NCI-H2171 treated with DMSO at 0.1 percent for 48 hours (cell line): ENCODE measurements at regions not wholly inside any gene's neighbourhood (a gene's known extent, or its start where the extent isn't known, plus 50 kb on each side); places are given as distances from the start of the nearest gene placed in this dataset.
"Not testable (repeated sequence)": the region's sequence is repeated elsewhere in the genome, so short reads cannot be mapped to it uniquely, and the experiment has no call there.

Source experiments
- DNase-seq: peaks from one replicate; lab custom pipeline; 2025; lab: John Stamatoyannopoulos, UW

- no peak for DNase-seq
These were observed 128.0 kb upstream of the GPR12 start for GRCh38 chr13:26888632-26889031.

- DNase-seq: no peak
These were observed 127.0 kb upstream of the GPR12 start for GRCh38 chr13:26887594-26887993.

- DNase-seq: no peak
These were observed 123.1 kb upstream of the GPR12 start for GRCh38 chr13:26883613-26884257.

GRCh38 chr13:26882731-26883130 is 122.1 kb upstream of the GPR12 start:
- DNase-seq: no peak

- no peak for DNase-seq
These were observed 120.6 kb upstream of the GPR12 start for GRCh38 chr13:26881154-26881553.

- DNase-seq: no peak
These were observed 120.1 kb upstream of the GPR12 start for GRCh38 chr13:26880735-26881134.

GRCh38 chr13:26878438-26878837 is 117.9 kb upstream of the GPR12 start:
- no peak for DNase-seq

- no peak for DNase-seq
These were observed 112.8 kb upstream of the GPR12 start for GRCh38 chr13:26873386-26873698.

GRCh38 chr13:26872525-26873385 is 112.2 kb upstream of the GPR12 start:
- DNase-seq: no peak

GRCh38 chr13:26867451-26868091 is 107.0 kb upstream of the GPR12 start:
- peak; percentile 39 for DNase-seq

- DNase-seq: peak; percentile 80
These were observed 104.0 kb upstream of the GPR12 start for GRCh38 chr13:26864576-26864975.

- DNase-seq: no peak
These were observed 101.4 kb upstream of the GPR12 start for GRCh38 chr13:26861941-26862340.

- no peak for DNase-seq
These were observed 95.3 kb upstream of the GPR12 start for GRCh38 chr13:26855921-26856320.

- DNase-seq: no peak
These were observed 94.5 kb upstream of the GPR12 start for GRCh38 chr13:26855071-26855470.

- no peak for DNase-seq
These were observed 92.7 kb upstream of the GPR12 start for GRCh38 chr13:26853323-26853722.

GRCh38 chr13:26847281-26847680 is 86.7 kb upstream of the GPR12 start:
- DNase-seq: no peak

GRCh38 chr13:26845063-26845462 is 84.5 kb upstream of the GPR12 start:
- DNase-seq: not testable (repeated sequence)

- DNase-seq: no peak
These were observed 79.1 kb upstream of the GPR12 start for GRCh38 chr13:26839682-26840081.

- no peak for DNase-seq
These were observed 78.2 kb upstream of the GPR12 start for GRCh38 chr13:26838821-26839220.

- no peak for DNase-seq
These were observed 77.4 kb upstream of the GPR12 start for GRCh38 chr13:26837997-26838396.

GRCh38 chr13:26837102-26837501 is 76.5 kb upstream of the GPR12 start:
- no peak for DNase-seq

- DNase-seq: no peak
These were observed 76.0 kb upstream of the GPR12 start for GRCh38 chr13:26836626-26837025.

GRCh38 chr13:26834646-26835045 is 74.1 kb upstream of the GPR12 start:
- DNase-seq: no peak
